HG02870 (cell line): ENCODE measurements at regions not wholly inside any gene's neighbourhood (a gene's known extent, or its start where the extent isn't known, plus 50 kb on each side); places are given as distances from the start of the nearest gene placed in this dataset.

ENCODE experiments used
- ATAC-seq: cut with Tn5 transposase; IDR thresholded peaks from one replicate; pipeline ENCODE4 v1.9.1; 2021; ENCODE audit warnings: mild to moderate bottlenecking, moderate library complexity; ENCODE audit not compliant: unreplicated experiment

GRCh38 chr2:7207631-7208030 lies 290.4 kb downstream of the RNF144A start:
- no peak for ATAC-seq

- ATAC-seq, result no peak
Observed at GRCh38 chr2:7209757-7210555, 292.7 kb downstream of the RNF144A start.

DNA sequence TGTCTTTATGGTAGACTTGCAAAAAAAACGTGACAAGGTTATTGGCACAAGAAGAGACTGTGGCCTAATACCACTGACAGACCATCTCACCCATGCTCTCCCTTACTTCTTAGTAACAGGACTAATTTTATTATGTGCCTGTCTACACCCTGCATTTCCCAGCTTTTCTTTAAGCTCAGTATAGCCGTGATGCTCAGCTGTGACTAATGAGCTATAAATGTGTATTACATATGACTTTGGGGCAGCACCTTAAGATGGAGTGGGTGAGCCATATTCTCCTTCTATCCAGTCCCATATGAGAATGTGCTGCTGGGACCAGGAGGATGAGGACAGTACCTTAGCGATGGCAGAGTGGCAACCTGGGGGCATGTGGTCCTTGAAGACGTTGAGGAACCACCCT lies 293.5 kb downstream of the RNF144A start:
- no peak for ATAC-seq

DNA sequence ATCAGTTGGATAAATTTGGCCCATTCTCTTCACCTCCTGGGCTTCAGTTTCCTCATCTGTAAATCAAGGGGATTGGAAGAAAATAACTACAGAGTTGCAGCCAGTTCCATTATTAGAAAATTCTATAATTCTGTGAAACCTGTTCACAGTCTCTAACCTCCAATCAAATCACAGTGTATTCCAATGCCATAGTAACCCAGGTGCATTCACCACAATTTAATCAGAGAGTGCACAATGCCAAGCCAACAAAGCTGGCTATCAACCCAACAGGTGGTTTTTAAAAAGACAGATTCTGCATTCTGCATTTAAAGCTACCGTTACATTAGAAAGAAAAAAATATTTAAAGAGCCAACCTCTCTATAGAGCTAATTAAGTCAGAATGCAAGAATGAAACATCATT lies 308.6 kb downstream of the RNF144A start:
- no peak for ATAC-seq

GRCh38 chr2:7226501-7226900 lies 309.3 kb downstream of the RNF144A start:
- no peak for ATAC-seq

GRCh38 chr2:7233126-7233525 lies 315.9 kb downstream of the RNF144A start:
- no peak for ATAC-seq

DNA sequence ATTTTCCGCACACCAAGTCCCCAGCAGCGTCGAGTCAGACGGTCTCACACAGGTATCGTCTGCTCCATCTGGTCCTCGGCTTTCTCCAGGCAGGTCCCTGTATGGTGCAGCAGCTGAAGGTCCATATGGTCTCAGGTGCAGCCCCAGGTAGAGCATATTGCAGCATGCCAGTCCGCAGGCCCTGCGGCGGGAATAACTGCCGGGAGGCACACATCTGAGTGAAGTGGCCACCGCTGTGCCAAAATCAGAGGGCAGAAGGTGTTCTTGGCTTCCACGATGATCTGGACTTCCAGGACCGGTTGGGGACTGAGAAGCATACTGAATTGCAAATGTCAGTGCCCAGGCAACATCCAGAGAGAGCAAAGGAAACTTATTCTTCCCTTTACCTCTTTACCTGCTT lies 320.3 kb downstream of the RNF144A start:
- ATAC-seq, result no peak

DNA sequence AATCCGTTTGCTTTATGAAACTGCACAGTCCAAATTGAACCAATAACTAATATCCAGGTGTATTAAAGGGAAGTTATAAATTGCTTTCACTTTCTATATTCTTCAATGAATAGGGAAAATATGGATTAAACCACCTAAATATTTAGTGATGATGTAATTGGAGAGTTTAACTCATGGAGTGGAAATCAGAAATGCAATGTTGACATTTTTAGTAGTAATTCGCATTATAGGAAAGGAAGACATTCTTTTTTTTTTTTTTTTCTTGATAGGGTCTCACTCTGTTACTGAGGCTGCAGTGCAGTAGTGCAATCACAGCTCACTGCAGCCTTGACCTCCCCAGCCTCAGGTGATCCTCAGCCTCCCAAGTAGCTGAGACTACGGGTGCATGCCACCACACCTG lies 321.9 kb downstream of the RNF144A start:
- ATAC-seq, result no peak

GRCh38 chr2:7241041-7241745 lies 324.0 kb downstream of the RNF144A start:
- no peak for ATAC-seq

GRCh38 chr2:7242189-7242867 lies 325.1 kb downstream of the RNF144A start:
- ATAC-seq, result no peak

GRCh38 chr2:7243276-7243675 lies 326.1 kb downstream of the RNF144A start:
- no peak for ATAC-seq

DNA sequence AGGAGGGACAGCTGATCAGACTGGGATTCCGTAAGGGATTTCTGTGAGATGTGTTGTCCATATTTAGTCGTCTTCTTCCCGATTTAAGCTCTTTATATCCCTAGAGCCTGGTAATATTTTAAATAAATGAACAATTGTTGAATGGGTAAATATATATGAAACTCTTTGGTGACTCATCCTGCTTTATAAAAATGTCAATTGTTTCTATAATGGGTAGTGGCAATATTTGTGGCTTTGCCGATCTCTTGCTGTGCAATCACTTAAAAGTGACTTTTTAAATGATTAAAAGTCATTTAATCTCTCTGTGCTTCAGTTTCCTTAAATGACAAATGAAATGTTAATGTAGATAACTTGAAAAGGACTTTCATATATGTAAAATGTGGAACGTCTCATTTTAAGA lies 339.2 kb downstream of the RNF144A start:
- no peak for ATAC-seq

DNA sequence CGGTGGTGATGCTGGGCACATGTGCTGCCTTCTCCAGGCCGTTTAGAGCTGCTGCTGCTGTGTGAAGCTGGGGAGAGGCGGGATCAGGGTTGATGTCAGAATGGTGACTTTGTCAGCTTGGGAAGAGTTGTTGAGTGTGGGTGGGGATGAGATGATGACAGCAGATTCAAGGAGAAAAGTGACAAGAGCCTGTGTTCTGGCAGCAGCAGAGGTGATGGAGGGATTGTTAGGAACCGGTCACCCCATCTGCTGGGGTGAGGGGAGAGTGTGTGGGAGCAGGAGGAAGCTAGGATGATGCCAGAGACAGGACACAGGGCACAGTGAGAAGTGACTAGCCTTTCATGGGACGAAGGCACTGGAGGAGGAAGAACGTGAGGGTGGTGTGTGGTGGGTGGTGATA lies 345.5 kb downstream of the RNF144A start:
- no peak for ATAC-seq

- ATAC-seq, result no peak
Observed at GRCh38 chr2:7264791-7265190, 347.6 kb downstream of the RNF144A start.

- ATAC-seq, result no peak
Observed at GRCh38 chr2:7265286-7265685, 348.1 kb downstream of the RNF144A start.

DNA sequence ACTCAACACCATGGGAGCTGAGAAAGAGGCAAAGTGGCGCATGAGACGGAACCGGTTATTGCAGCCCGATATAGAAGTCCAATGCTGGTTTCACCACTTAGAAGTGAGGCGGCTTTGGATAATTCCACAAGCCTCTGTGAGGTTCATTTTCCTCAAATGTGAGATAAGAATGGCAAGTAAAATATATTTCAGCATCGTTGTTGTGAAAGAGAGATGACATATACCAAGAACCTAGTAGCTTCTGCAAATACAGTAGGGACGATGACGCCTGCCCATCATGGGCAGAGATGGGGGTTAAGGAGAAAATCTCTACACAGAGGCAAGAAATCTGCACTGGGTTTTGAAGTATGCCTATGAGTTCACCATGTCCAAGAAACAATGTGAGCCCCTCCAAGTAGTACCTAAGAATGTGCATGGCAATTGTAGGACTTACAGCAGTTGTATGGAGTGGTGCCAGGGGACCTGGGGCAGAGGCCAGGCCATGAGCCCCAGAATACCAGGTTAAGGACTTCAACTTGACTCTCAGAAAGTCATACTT lies 352.0 kb downstream of the RNF144A start:
- no peak for ATAC-seq

GRCh38 chr2:7270011-7270431 lies 352.8 kb downstream of the RNF144A start:
- no peak for ATAC-seq

- ATAC-seq, result no peak
Observed at GRCh38 chr2:7272210-7272609, 355.0 kb downstream of the RNF144A start.

DNA sequence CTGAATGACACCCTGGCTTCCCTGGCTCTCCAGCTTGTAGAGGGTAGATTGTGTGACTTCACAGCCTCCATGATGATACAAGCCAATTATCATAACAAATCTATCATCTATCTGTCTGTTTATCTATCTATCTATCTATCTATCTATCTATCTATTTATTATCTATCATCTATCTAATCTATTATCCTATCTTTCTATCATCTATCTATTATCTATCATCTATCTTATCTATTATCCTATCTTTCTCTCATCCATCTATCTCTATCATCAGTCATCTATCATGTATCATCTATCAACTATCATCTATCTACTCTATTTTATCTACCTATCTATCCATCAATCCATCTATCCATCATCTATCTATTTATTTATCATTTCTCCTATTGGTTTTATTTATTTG lies 361.8 kb downstream of the RNF144A start:
- ATAC-seq, result no peak

DNA sequence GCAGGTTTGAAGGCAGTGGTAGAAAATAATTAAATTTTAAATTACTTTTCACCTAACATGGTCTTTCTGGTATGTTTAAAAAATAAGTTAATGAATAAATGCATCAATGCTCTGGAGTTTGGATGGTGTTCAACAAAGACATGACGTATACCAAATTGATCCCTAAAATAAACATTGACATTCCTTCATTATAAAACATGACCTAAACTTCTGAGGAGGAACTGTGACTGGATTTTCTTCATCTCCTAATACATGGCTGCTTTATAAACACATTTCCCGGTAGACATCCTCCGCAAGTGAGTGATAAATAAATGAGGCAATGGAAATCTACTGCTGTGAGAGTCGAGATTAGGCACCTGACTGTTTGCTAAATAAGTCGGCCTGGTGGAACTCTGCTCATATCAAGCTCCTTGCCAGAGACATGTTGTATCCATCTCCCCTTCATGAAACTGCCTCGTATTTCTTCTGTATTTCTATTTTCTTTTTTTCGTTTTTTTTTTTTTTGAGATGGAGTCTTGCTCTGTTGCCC lies 362.3 kb downstream of the RNF144A start:
- ATAC-seq, result no peak

DNA sequence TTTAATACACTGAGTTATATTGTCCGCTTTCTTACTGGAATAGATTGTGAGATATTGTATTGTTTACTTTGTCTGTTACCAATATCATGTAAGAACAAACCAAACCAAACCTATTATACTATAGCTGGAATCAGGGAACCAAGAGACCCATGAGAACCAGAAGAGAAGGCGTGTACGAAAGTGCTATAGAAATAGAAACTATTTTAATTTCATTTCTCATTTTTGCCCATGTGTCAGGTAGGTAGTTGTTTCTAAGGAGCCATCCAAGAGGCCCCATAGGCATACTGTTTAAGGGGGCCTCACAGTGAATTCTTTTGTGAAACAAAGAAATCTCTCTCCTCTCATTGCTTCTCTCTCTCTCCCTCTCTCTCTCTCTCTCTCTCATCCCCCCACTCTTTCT lies 363.6 kb downstream of the RNF144A start:
- peak; percentile 49 for ATAC-seq
